Thyroid gland (tissue), 4 donors: ENCODE measurements at regions not wholly inside any gene's neighbourhood (a gene's known extent, or its start where the extent isn't known, plus 50 kb on each side); places are given as distances from the start of the nearest gene placed in this dataset.

ENCODE experiments used
- DNase-seq, 2 donors: peaks; one replicate each; pipeline ENCODE4 v3.0.0-alpha.2; 2019
- H3K27ac ChIP-seq, 3 donors: fragments of 200-600 bp; sonication (generic); 1 replicate in 2 of 3; 2 replicates in 1 of 3; pipeline ENCODE4 v1.5.1; 2016 to 2019; ENCODE audit warnings: mild to moderate bottlenecking in 1 of 3, moderate library complexity in 1 of 3
- H3K27me3 ChIP-seq: fragments of 200-600 bp; sonication (generic); one replicate; pipeline ENCODE4 v1.5.1; 2019
- H3K36me3 ChIP-seq, 2 donors: fragments of 200-600 bp; sonication (generic); one replicate each; pipeline ENCODE4 v1.5.1; 2016 to 2019
- H3K4me1 ChIP-seq, 2 donors: fragments of 200-600 bp; sonication (generic); one replicate each; pipeline ENCODE4 v1.5.1; 2017 to 2019
- H3K4me3 ChIP-seq, 3 donors: fragments of 200-600 bp; sonication (generic); replicated peaks in 1 of 3; 1 replicate in 2 of 3; 2 replicates in 1 of 3; pipeline ENCODE4 v1.5.1; 2016; ENCODE audit warnings: mild to moderate bottlenecking in 1 of 3
- H3K9me3 ChIP-seq: fragments of 200-600 bp; sonication (generic); one replicate; pipeline ENCODE4 v1.5.1; 2017
- POLR2A ChIP-seq, 2 donors: fragments of 450-650 bp; IDR thresholded peaks; one replicate each; pipeline ENCODE4 v1.6.1; 2017; ENCODE audit warnings: antibody characterized with exemption in 2 of 2, mild to moderate bottlenecking in 2 of 2, moderate library complexity in 1 of 2
- WGBS, 2 donors: methylation state at CpG; one replicate each; pipeline ENCODE4 v1.1.5; 2017; 5-methylcytosine and 5-hydroxymethylcytosine counted together
- intact Hi-C: fragments of 100-400 bp; cut with DNase I; formaldehyde crosslinking; loops from one replicate; pipeline ENCODE4 v1.15.1; 2023
- TF ChIP-seq, protein P1 (sequence below), 6 experiments: fragments of 200-600 bp in 3 of 6; fragments of 450-650 bp in 3 of 6; sonication (generic) in 3 of 6; IDR thresholded peaks; one replicate each; pipeline ENCODE4 v1.5.1; 2016 to 2019; ENCODE audit warnings: antibody characterized with exemption in 6 of 6, mild to moderate bottlenecking in 2 of 6, inconsistent platforms in 1 of 6, moderate library complexity in 1 of 6

GRCh38 chr16:51357839-51358238, 206.8 kb upstream of the SALL1 start:
- Histone ChIP-seq H3K9me3 (no peaks in the 10 kb centered on the region), H3K27me3 (no peaks in the 10 kb centered on the region), H3K4me3 (no peak overlapping the region), H3K36me3 (no peaks in the 10 kb centered on the region), H3K4me1 (no peaks in the 10 kb centered on the region), H3K27ac (no peak overlapping the region)
- intact Hi-C loops, result no loop called here
- TF ChIP-seq, protein P1, sequence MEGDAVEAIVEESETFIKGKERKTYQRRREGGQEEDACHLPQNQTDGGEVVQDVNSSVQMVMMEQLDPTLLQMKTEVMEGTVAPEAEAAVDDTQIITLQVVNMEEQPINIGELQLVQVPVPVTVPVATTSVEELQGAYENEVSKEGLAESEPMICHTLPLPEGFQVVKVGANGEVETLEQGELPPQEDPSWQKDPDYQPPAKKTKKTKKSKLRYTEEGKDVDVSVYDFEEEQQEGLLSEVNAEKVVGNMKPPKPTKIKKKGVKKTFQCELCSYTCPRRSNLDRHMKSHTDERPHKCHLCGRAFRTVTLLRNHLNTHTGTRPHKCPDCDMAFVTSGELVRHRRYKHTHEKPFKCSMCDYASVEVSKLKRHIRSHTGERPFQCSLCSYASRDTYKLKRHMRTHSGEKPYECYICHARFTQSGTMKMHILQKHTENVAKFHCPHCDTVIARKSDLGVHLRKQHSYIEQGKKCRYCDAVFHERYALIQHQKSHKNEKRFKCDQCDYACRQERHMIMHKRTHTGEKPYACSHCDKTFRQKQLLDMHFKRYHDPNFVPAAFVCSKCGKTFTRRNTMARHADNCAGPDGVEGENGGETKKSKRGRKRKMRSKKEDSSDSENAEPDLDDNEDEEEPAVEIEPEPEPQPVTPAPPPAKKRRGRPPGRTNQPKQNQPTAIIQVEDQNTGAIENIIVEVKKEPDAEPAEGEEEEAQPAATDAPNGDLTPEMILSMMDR (IDR thresholded peaks at IDR 0.05), result no peak
- no peak for TF ChIP-seq POLR2A (IDR thresholded peaks at IDR 0.05)
- DNase-seq, result no peak

DNA sequence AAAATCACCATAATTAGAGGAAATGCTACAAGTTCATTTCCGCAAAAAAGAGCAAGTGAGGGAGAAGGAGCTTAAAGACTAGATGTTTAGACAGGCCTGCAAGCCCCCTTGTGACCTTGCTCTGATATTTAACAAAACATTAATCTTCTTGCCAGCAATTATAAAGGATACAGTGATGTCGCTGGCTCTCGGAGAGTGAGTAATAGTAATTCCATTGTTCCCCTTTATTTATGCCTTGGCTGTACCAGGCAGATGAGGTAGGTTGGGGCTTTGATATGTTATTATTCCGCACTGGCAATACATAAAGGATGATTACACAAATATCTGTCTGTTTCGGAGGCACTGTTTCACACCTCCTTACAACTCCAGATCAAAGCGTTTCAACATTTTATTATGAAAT, 204.8 kb upstream of the SALL1 start:
- H3K9me3 ChIP-seq, result no peaks in the 10 kb centered on the region
- no peak overlapping the region for H3K27ac ChIP-seq
- TF ChIP-seq, protein P1 (IDR thresholded peaks at IDR 0.05), result no peak
- no peak for TF ChIP-seq POLR2A (IDR thresholded peaks at IDR 0.05)
- H3K4me1 ChIP-seq, result no peaks in the 10 kb centered on the region
- intact Hi-C loops, result no loop called here
- H3K36me3 ChIP-seq, result no peaks in the 10 kb centered on the region
- no peak overlapping the region for H3K4me3 ChIP-seq
- no peaks in the 10 kb centered on the region for H3K27me3 ChIP-seq
- WGBS, 2 donors, result 89% methylated on average over 6 of the region's 6 CpGs
- DNase-seq, result no peak

DNA sequence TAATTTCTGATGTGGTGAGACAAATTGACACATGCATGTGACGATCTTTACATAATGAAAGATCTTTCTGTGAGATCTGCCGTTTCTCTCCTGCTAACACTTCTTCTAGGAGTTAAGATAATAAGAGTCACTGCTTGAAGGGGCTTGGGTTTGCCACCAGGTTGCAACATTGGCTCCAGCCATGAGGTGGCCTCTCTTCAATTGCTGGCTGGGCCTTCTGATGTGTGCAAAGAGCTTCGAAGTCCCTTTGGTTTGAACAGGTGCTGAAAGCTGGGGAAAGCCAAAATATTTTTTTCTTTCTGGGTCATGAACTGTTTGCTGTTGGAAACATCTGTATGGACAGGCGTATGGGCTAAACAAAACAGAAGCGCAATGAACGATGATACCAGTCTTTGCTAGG, 204.1 kb upstream of the SALL1 start:
- no peaks in the 10 kb centered on the region for H3K4me1 ChIP-seq
- 74 to 75% methylated on average over 6 of the region's 6 CpGs for WGBS, 2 donors
- H3K36me3 ChIP-seq, result no peaks in the 10 kb centered on the region
- no peak overlapping the region for H3K27ac ChIP-seq
- no peak overlapping the region for H3K4me3 ChIP-seq
- H3K9me3 ChIP-seq, result no peaks in the 10 kb centered on the region
- H3K27me3 ChIP-seq, result no peaks in the 10 kb centered on the region
- no peak for DNase-seq
- intact Hi-C loops, result no loop called here
- TF ChIP-seq, protein P1 (IDR thresholded peaks at IDR 0.05), result no peak
- TF ChIP-seq POLR2A (IDR thresholded peaks at IDR 0.05), result no peak

DNA sequence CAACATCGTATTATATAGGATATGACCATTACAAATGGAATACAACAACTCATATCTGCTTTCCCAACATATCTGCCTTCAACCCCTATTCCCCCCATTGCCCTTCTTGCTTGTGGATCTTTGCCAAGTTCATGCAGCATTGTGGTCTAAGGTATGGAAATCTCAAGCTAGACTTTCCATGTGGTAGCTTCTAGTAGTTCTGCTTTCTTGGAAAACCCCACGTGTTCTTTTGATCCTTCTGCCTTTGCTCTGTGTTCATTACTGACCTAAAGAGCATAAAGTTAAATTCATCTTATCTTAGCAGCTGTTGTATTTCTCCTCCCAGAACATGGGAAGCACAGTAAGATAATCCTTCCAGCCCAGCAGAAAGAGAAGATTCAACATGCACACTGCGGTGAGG, 202.0 kb upstream of the SALL1 start:
- no peak for DNase-seq
- Histone ChIP-seq H3K9me3 (no peaks in the 10 kb centered on the region), H3K27ac (no peak overlapping the region), H3K4me1 (no peaks in the 10 kb centered on the region), H3K36me3 (no peaks in the 10 kb centered on the region), H3K4me3 (no peak overlapping the region), H3K27me3 (no peaks in the 10 kb centered on the region)
- whole genome bisulfite sequencing, 2 donors, result 76 to 84% methylated on average over 3 of the region's 3 CpGs
- intact Hi-C loops, result no loop called here
- TF ChIP-seq, protein P1 (IDR thresholded peaks at IDR 0.05), result no peak
- TF ChIP-seq POLR2A (IDR thresholded peaks at IDR 0.05), result no peak

GRCh38 chr16:51349626-51350025, 198.6 kb upstream of the SALL1 start:
- 83 to 96% methylated on average over 3 of the region's 3 CpGs for WGBS, 2 donors
- Histone ChIP-seq H3K4me3 (no peak overlapping the region), H3K4me1 (no peaks in the 10 kb centered on the region), H3K27me3 (no peaks in the 10 kb centered on the region), H3K9me3 (no peaks in the 10 kb centered on the region), H3K36me3 (no peaks in the 10 kb centered on the region), H3K27ac (no peak overlapping the region)
- no peak for TF ChIP-seq POLR2A (IDR thresholded peaks at IDR 0.05)
- TF ChIP-seq, protein P1 (IDR thresholded peaks at IDR 0.05), result no peak
- intact Hi-C loops, result no loop called here
- no peak for DNase-seq
